Liver (tissue), 8 donors: ENCODE measurements at regions not wholly inside any gene's neighbourhood (a gene's known extent, or its start where the extent isn't known, plus 50 kb on each side); places are given as distances from the start of the nearest gene placed in this dataset.

Experiments used
- DNase-seq: peaks from one replicate; pipeline ENCODE4 v3.0.0-alpha.2; 2017; ENCODE audit warnings: low spot score
- H3K27ac ChIP-seq, 2 donors: one replicate each; pipeline ENCODE4 v1.7.0; 2013; ENCODE audit warnings: inconsistent platforms in 2 of 2, low read length in 2 of 2, control low read depth in 1 of 2, low read depth in 1 of 2, mild to moderate bottlenecking in 1 of 2
- H3K27me3 ChIP-seq, 4 donors: one replicate each; pipeline versions ENCODE4 v1.6.1 to v1.7.0; 2013; ENCODE audit warnings: low read length in 3 of 4, inconsistent platforms in 1 of 4, mild to moderate bottlenecking in 1 of 4, moderate library complexity in 1 of 4; ENCODE audit not compliant: control insufficient read depth in 4 of 4, insufficient read depth in 4 of 4
- H3K36me3 ChIP-seq, 4 donors: one replicate each; pipeline versions ENCODE4 v1.6.1 to v1.7.0; 2013; ENCODE audit warnings: low read length in 3 of 4, mild to moderate bottlenecking in 3 of 4, low read depth in 1 of 4, moderate library complexity in 1 of 4; ENCODE audit not compliant: control insufficient read depth in 4 of 4, insufficient read depth in 3 of 4
- H3K4me1 ChIP-seq, 4 donors: one replicate each; pipeline versions ENCODE4 v1.6.1 to v1.7.0; 2013; ENCODE audit warnings: low read length in 3 of 4, mild to moderate bottlenecking in 3 of 4, moderate library complexity in 1 of 4; ENCODE audit not compliant: control insufficient read depth in 4 of 4, insufficient read depth in 4 of 4
- H3K4me3 ChIP-seq, 3 donors: one replicate each; pipeline versions ENCODE4 v1.6.1 to v1.7.0; 2013; ENCODE audit warnings: low read length in 3 of 3, control low read depth in 1 of 3, low read depth in 1 of 3, mild to moderate bottlenecking in 1 of 3
- H3K9ac ChIP-seq, 2 donors: one replicate each; pipeline ENCODE4 v1.7.0; 2013; ENCODE audit warnings: low read length in 2 of 2, mild to moderate bottlenecking in 2 of 2, moderate library complexity in 2 of 2, control low read depth in 1 of 2, low read depth in 1 of 2
- H3K9me3 ChIP-seq, 4 donors: one replicate each; pipeline versions ENCODE4 v1.6.1 to v1.7.0; 2013; ENCODE audit warnings: low read length in 3 of 4; ENCODE audit not compliant: control insufficient read depth in 4 of 4
- EGR1 ChIP-seq, 2 donors: IDR thresholded peaks; 2 replicates each; pipeline ENCODE4 v1.6.1; 2016 to 2018; ENCODE audit warnings: antibody characterized with exemption in 2 of 2, low read depth in 2 of 2
- FOXA1 ChIP-seq: IDR thresholded peaks from 2 replicates; pipeline ENCODE4 v1.6.1; 2016; ENCODE audit warnings: antibody characterized with exemption
- FOXA2 ChIP-seq: IDR thresholded peaks from 2 replicates; pipeline ENCODE4 v1.6.1; 2016; ENCODE audit warnings: antibody characterized with exemption
- HNF4A ChIP-seq, 2 donors: conservative IDR thresholded peaks; 2 replicates each; pipeline ENCODE4 v1.6.1; 2016; ENCODE audit warnings: antibody characterized with exemption in 2 of 2, mild to moderate bottlenecking in 2 of 2
- HNF4G ChIP-seq: IDR thresholded peaks from 2 replicates; pipeline ENCODE4 v1.6.1; 2016; ENCODE audit warnings: antibody characterized with exemption
- JUND ChIP-seq, 2 donors: IDR thresholded peaks; 2 replicates each; pipeline ENCODE4 v1.6.1; 2016; ENCODE audit warnings: antibody characterized with exemption in 2 of 2
- NR2F2 ChIP-seq: IDR thresholded peaks from 2 replicates; pipeline ENCODE4 v1.6.1; 2016; ENCODE audit warnings: antibody characterized with exemption
- RAD21 ChIP-seq, 2 donors: IDR thresholded peaks; 2 replicates each; pipeline ENCODE4 v1.6.1; 2016; ENCODE audit warnings: antibody characterized with exemption in 2 of 2, mild to moderate bottlenecking in 2 of 2
- RXRA ChIP-seq, 2 donors: IDR thresholded peaks; 2 replicates each; pipeline ENCODE4 v1.6.1; 2017 to 2018; ENCODE audit warnings: antibody characterized with exemption in 2 of 2, mild to moderate bottlenecking in 1 of 2
- TAF1 ChIP-seq: conservative IDR thresholded peaks from 2 replicates; pipeline ENCODE4 v1.6.1; 2016; ENCODE audit warnings: antibody characterized with exemption, mild to moderate bottlenecking
- YY1 ChIP-seq: IDR thresholded peaks from 2 replicates; pipeline ENCODE4 v1.6.1; 2016; ENCODE audit warnings: antibody characterized with exemption, mild to moderate bottlenecking
- WGBS: extraction: QIAGEN DNeasy Blood & Tissue Kit; methylation state at CpG from one replicate; pipeline ENCODE4 v1.1.7; 2013; 5-methylcytosine and 5-hydroxymethylcytosine counted together
- TF ChIP-seq, protein P1 (sequence below): fragments of 150-350 bp; IDR thresholded peaks from 2 replicates; pipeline ENCODE4 v1.5.1; 2017; ENCODE audit warnings: improper control_type of control experiment, low read depth, low read length; ENCODE audit not compliant: missing input control
- TF ChIP-seq, protein P2 (sequence below): IDR thresholded peaks from 2 replicates; pipeline ENCODE4 v1.6.1; 2016; ENCODE audit warnings: antibody characterized with exemption
- TF ChIP-seq, protein P3 (sequence below): IDR thresholded peaks from 2 replicates; pipeline ENCODE4 v1.6.1; 2016; ENCODE audit warnings: antibody characterized with exemption, mild to moderate bottlenecking
- TF ChIP-seq, protein P4 (sequence below): IDR thresholded peaks from 2 replicates; pipeline ENCODE4 v1.6.1; 2016; ENCODE audit warnings: antibody characterized with exemption
- TF ChIP-seq, protein P5 (sequence below): IDR thresholded peaks from 2 replicates; pipeline ENCODE4 v1.6.1; 2016; ENCODE audit warnings: antibody characterized with exemption
- donor health status: healthy.
- donor health status: healthy.
- donor health status: healthy.
- donor health status: healthy.
- donor health status: healthy.

DNA sequence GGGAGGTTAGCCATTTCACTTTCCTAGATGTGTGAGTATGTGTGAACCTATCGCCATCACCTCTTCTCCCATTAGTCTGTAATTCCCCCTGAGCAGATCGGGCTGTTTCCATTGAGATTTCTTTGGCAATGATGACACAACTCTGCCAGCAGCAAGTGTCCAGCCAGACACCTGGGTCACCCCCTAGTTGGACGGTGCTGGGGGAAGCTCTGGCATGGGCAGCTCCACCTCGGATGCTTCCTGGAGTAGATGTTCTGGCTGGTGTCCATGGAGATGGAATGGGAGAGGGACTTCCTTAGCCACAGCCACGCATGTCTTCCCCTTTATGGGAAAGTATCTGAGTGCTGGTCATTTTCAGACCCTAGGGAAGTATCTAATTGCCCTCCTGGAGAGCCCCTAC, 247.9 kb upstream of the RPL38 start:
- 69% methylated on average over 5 of the region's 5 CpGs for WGBS
- peaks cover 0 to 6% (median 2%) of the 10 kb centered on the region in 4 donors for H3K4me1 ChIP-seq
- no peak overlapping the region for H3K4me3 ChIP-seq
- no peaks in the 10 kb centered on the region for H3K36me3 ChIP-seq
- H3K9me3 ChIP-seq = peaks cover 0 to 3% (median 0%) of the 10 kb centered on the region in 4 donors
- peaks cover 0 to 7% (median 2%) of the 10 kb centered on the region in 4 donors for H3K27me3 ChIP-seq
- no peak overlapping the region for H3K9ac ChIP-seq
- no peak for DNase-seq
- H3K27ac ChIP-seq = no peak overlapping the region
- TF ChIP-seq, protein P1, sequence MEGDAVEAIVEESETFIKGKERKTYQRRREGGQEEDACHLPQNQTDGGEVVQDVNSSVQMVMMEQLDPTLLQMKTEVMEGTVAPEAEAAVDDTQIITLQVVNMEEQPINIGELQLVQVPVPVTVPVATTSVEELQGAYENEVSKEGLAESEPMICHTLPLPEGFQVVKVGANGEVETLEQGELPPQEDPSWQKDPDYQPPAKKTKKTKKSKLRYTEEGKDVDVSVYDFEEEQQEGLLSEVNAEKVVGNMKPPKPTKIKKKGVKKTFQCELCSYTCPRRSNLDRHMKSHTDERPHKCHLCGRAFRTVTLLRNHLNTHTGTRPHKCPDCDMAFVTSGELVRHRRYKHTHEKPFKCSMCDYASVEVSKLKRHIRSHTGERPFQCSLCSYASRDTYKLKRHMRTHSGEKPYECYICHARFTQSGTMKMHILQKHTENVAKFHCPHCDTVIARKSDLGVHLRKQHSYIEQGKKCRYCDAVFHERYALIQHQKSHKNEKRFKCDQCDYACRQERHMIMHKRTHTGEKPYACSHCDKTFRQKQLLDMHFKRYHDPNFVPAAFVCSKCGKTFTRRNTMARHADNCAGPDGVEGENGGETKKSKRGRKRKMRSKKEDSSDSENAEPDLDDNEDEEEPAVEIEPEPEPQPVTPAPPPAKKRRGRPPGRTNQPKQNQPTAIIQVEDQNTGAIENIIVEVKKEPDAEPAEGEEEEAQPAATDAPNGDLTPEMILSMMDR = no peak
- TF ChIP-seq FOXA1 = no peak
- TF ChIP-seq, protein P2, sequence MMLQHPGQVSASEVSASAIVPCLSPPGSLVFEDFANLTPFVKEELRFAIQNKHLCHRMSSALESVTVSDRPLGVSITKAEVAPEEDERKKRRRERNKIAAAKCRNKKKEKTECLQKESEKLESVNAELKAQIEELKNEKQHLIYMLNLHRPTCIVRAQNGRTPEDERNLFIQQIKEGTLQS = no peak
- TF ChIP-seq RXRA (IDR thresholded peaks at IDR 0.05) = no peak
- no peak for TF ChIP-seq EGR1 (IDR thresholded peaks at IDR 0.05; ENCODE audit: low read depth in 2 of 2)
- TF ChIP-seq HNF4G = no peak
- TF ChIP-seq, protein P3, sequence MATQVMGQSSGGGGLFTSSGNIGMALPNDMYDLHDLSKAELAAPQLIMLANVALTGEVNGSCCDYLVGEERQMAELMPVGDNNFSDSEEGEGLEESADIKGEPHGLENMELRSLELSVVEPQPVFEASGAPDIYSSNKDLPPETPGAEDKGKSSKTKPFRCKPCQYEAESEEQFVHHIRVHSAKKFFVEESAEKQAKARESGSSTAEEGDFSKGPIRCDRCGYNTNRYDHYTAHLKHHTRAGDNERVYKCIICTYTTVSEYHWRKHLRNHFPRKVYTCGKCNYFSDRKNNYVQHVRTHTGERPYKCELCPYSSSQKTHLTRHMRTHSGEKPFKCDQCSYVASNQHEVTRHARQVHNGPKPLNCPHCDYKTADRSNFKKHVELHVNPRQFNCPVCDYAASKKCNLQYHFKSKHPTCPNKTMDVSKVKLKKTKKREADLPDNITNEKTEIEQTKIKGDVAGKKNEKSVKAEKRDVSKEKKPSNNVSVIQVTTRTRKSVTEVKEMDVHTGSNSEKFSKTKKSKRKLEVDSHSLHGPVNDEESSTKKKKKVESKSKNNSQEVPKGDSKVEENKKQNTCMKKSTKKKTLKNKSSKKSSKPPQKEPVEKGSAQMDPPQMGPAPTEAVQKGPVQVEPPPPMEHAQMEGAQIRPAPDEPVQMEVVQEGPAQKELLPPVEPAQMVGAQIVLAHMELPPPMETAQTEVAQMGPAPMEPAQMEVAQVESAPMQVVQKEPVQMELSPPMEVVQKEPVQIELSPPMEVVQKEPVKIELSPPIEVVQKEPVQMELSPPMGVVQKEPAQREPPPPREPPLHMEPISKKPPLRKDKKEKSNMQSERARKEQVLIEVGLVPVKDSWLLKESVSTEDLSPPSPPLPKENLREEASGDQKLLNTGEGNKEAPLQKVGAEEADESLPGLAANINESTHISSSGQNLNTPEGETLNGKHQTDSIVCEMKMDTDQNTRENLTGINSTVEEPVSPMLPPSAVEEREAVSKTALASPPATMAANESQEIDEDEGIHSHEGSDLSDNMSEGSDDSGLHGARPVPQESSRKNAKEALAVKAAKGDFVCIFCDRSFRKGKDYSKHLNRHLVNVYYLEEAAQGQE = no peak
- TF ChIP-seq FOXA2 = no peak
- TF ChIP-seq, protein P4, sequence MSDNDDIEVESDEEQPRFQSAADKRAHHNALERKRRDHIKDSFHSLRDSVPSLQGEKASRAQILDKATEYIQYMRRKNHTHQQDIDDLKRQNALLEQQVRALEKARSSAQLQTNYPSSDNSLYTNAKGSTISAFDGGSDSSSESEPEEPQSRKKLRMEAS = no peak
- TF ChIP-seq JUND (IDR thresholded peaks at IDR 0.05) = no peak
- TF ChIP-seq, protein P5, sequence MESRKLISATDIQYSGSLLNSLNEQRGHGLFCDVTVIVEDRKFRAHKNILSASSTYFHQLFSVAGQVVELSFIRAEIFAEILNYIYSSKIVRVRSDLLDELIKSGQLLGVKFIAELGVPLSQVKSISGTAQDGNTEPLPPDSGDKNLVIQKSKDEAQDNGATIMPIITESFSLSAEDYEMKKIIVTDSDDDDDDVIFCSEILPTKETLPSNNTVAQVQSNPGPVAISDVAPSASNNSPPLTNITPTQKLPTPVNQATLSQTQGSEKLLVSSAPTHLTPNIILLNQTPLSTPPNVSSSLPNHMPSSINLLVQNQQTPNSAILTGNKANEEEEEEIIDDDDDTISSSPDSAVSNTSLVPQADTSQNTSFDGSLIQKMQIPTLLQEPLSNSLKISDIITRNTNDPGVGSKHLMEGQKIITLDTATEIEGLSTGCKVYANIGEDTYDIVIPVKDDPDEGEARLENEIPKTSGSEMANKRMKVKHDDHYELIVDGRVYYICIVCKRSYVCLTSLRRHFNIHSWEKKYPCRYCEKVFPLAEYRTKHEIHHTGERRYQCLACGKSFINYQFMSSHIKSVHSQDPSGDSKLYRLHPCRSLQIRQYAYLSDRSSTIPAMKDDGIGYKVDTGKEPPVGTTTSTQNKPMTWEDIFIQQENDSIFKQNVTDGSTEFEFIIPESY = no peak
- no peak for TF ChIP-seq NR2F2
- TF ChIP-seq RAD21 (IDR thresholded peaks at IDR 0.05) = no peak
- TF ChIP-seq YY1 = no peak
- TF ChIP-seq HNF4A (conservative IDR thresholded peaks at IDR 0.05) = no peak

DNA sequence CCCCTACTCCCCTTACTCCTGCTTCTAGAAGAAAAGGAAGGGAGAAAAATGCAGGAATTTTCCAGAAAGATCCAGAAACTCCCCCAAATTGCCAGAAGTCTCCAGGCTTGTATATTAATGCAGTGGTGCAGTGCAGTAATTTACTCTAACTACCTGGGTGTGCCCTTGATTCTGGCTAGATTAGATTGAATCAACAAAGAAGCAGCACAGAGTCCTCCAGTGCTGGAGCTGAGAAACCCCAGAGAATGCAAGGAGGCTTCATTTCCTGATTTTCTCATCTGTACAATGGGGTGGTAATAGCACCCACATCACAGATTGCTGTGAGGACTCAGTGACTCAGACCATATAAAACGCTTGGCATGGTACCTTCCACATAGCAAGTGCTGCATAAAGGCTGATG, 247.3 kb upstream of the RPL38 start:
- Histone ChIP-seq H3K36me3 (no peaks in the 10 kb centered on the region), H3K4me1 (peaks cover 0 to 6% (median 2%) of the 10 kb centered on the region in 4 donors), H3K27ac (no peak overlapping the region)
- TF ChIP-seq FOXA1 = no peak
- TF ChIP-seq JUND (IDR thresholded peaks at IDR 0.05) = no peak
- TF ChIP-seq TAF1 = no peak
- TF ChIP-seq, protein P1 = no peak
- no peak for TF ChIP-seq HNF4A (conservative IDR thresholded peaks at IDR 0.05)
- no peak for TF ChIP-seq RAD21 (IDR thresholded peaks at IDR 0.05)
- TF ChIP-seq FOXA2 = no peak
- no peak for TF ChIP-seq RXRA (IDR thresholded peaks at IDR 0.05)
- TF ChIP-seq NR2F2 = no peak
- TF ChIP-seq, protein P5 = no peak

More for the DNA sequence above, 247.3 kb upstream of the RPL38 start:
- peaks cover 0 to 3% (median 0%) of the 10 kb centered on the region in 4 donors for H3K9me3 ChIP-seq
- no peak overlapping the region for H3K9ac ChIP-seq
- H3K4me3 ChIP-seq = no peak overlapping the region
- 79% methylated on average over 1 of the region's 1 CpG for WGBS
- no peak for DNase-seq
- H3K27me3 ChIP-seq = peaks cover 0 to 7% (median 2%) of the 10 kb centered on the region in 4 donors
